HG03565 (cell line): ENCODE measurements at regions not wholly inside any gene's neighbourhood (a gene's known extent, or its start where the extent isn't known, plus 50 kb on each side); places are given as distances from the start of the nearest gene placed in this dataset.
"Not testable (repeated sequence)": the region's sequence is repeated elsewhere in the genome, so short reads cannot be mapped to it uniquely, and the experiment has no call there.

ENCODE experiments used
- ATAC-seq: cut with Tn5 transposase; IDR thresholded peaks from one replicate; pipeline ENCODE4 v1.9.1; 2021; ENCODE audit warnings: mild to moderate bottlenecking, moderate library complexity; ENCODE audit not compliant: unreplicated experiment

- no peak for ATAC-seq
Measured at GRCh38 chr13:33410619-33411018, 125.1 kb upstream of the STARD13 start.

- no peak for ATAC-seq
Measured at GRCh38 chr13:33411312-33411711, 125.8 kb upstream of the STARD13 start.

GRCh38 chr13:33415822-33416221, 130.3 kb upstream of the STARD13 start:
- ATAC-seq = no peak

GRCh38 chr13:33418224-33418953, 132.8 kb upstream of the STARD13 start:
- not testable (repeated sequence) for ATAC-seq

- not testable (repeated sequence) for ATAC-seq
Measured at GRCh38 chr13:33420117-33420516, 134.6 kb upstream of the STARD13 start.

- no peak for ATAC-seq
Measured at GRCh38 chr13:33426131-33426530, 140.6 kb upstream of the STARD13 start.

GRCh38 chr13:33433316-33433715, 147.8 kb upstream of the STARD13 start:
- ATAC-seq = no peak

GRCh38 chr13:33434676-33435075, 149.1 kb upstream of the STARD13 start:
- no peak for ATAC-seq

GRCh38 chr13:33435207-33435606, 149.7 kb upstream of the STARD13 start:
- no peak for ATAC-seq

- ATAC-seq = no peak
Measured at GRCh38 chr13:33438918-33439317, 153.4 kb upstream of the STARD13 start.

- no peak for ATAC-seq
Measured at GRCh38 chr13:33441015-33441414, 155.5 kb upstream of the STARD13 start.

GRCh38 chr13:33445024-33445423, 159.5 kb upstream of the STARD13 start:
- ATAC-seq = no peak

- ATAC-seq = no peak
Measured at GRCh38 chr13:33445476-33445875, 159.9 kb upstream of the STARD13 start.

GRCh38 chr13:33446821-33447725, 161.5 kb upstream of the STARD13 start:
- ATAC-seq = no peak

- no peak for ATAC-seq
Measured at GRCh38 chr13:33448889-33449288, 163.3 kb upstream of the STARD13 start.

GRCh38 chr13:33450956-33451709, 165.6 kb upstream of the STARD13 start:
- no peak for ATAC-seq

GRCh38 chr13:33452873-33453517, 167.4 kb upstream of the STARD13 start:
- ATAC-seq = no peak

GRCh38 chr13:33453936-33454335, 168.4 kb upstream of the STARD13 start:
- ATAC-seq = no peak

GRCh38 chr13:33454844-33455705, 169.5 kb upstream of the STARD13 start:
- no peak for ATAC-seq

GRCh38 chr13:33459702-33460101, 174.1 kb upstream of the STARD13 start:
- ATAC-seq = no peak
